K562 (cell line): ENCODE measurements at regions not wholly inside any gene's neighbourhood (a gene's known extent, or its start where the extent isn't known, plus 50 kb on each side); places are given as distances from the start of the nearest gene placed in this dataset.

Experiments used
- ATAC-seq: fragments of 200-7000 bp; cut with Tn5 transposase; 3 replicates; pipeline ENCODE4 v1.9.1; 2020; ENCODE audit warnings: moderate library complexity
- BruUV-seq: library from RNA; stranded (reverse); fragments of 400-500 nt; replicated peaks from 2 replicates; lab custom pipeline; 2021; lab: Mats Ljungman, UMichigan
- CTCF ChIA-PET: fragments of 300-600 bp; formaldehyde crosslinking; extraction: SDS; loops from one replicate; lab custom pipeline; 2021; ENCODE audit warnings: low intra/inter-chr PET ratio; lab: Yijun Ruan, JAX
- POLR2A ChIA-PET: fragments of 300-600, 350-650 bp; sonication (Branson Sonifier 250); formaldehyde crosslinking; extraction: SDS; loops from one replicate; lab custom pipeline; 2021; ENCODE audit warnings: antibody characterized with exemption, inconsistent platforms; lab: Yijun Ruan, JAX
- DNase-seq, 4 experiments: peaks; one replicate each; pipeline versions ENCODE4 v3.0.0 to v3.0.0-alpha.2; 2011 to 2018; ENCODE audit warnings: low spot score in 3 of 4, mixed read lengths in 3 of 4; ENCODE audit errors: extremely low read depth in 1 of 4
- FAIRE-seq: peaks from 2 replicates; lab custom pipeline; 2011; peaks lifted over from hg19 to GRCh38; lab: Jason Lieb, UNC
- H2AFZ ChIP-seq: 2 replicates; pipeline ENCODE4 v1.6.0; 2011; ENCODE audit warnings: low read depth, low read length, control low read depth, inconsistent platforms
- H3K27ac ChIP-seq: fragments of 200-600 bp; 3 replicates; pipeline ENCODE4 v1.8.0; 2011; ENCODE audit warnings: low read depth, mild to moderate bottlenecking, control low read depth, inconsistent platforms, low read length, moderate library complexity, mixed read lengths; ENCODE audit errors: extremely low read depth
- H3K27me3 ChIP-seq, 2 experiments: fragments of 300-600 bp in 1 of 2; 2 replicates in 1 of 2; 3 replicates in 1 of 2; pipeline versions ENCODE4 v1.6.0 to v1.8.0; 2011; ENCODE audit warnings: inconsistent platforms in 2 of 2, low read length in 2 of 2, mild to moderate bottlenecking in 1 of 2, mixed read lengths in 1 of 2, moderate library complexity in 1 of 2; ENCODE audit not compliant: control insufficient read depth in 2 of 2, insufficient read depth in 2 of 2
- H3K36me3 ChIP-seq: fragments of 300-600 bp; 3 replicates; pipeline ENCODE4 v1.8.0; 2011; ENCODE audit warnings: mild to moderate bottlenecking, low read length, inconsistent platforms; ENCODE audit not compliant: control insufficient read depth, insufficient read depth
- H3K4me1 ChIP-seq, 2 experiments: fragments of 200-600 bp in 1 of 2; replicated peaks in 1 of 2; 2 replicates in 1 of 2; 3 replicates in 1 of 2; pipeline versions ENCODE4 v1.5.1 to v1.8.0; 2011; ENCODE audit warnings: inconsistent platforms in 2 of 2, low read length in 2 of 2, mild to moderate bottlenecking in 1 of 2, mixed read lengths in 1 of 2, moderate library complexity in 1 of 2; ENCODE audit not compliant: control insufficient read depth in 2 of 2, insufficient read depth in 2 of 2
- H3K4me2 ChIP-seq: 2 replicates; pipeline ENCODE4 v1.6.1; 2011; ENCODE audit warnings: low read length, control low read depth, inconsistent platforms, mixed read lengths; ENCODE audit not compliant: insufficient read depth
- H3K4me3 ChIP-seq: fragments of 200-600 bp; sonication (generic), shearing (Covaris generic); 2 replicates; pipeline ENCODE4 v1.5.1; 2016; ENCODE audit warnings: control low read depth, inconsistent platforms
- H3K79me2 ChIP-seq: fragments of 200-600 bp; 3 replicates; pipeline ENCODE4 v1.8.0; 2011; ENCODE audit warnings: low read length, inconsistent platforms; ENCODE audit not compliant: control insufficient read depth, insufficient read depth
- H3K9ac ChIP-seq, 2 experiments: 2 replicates each; pipeline versions ENCODE4 v1.6.0 to v1.6.1; 2011; ENCODE audit warnings: low read depth in 2 of 2, low read length in 2 of 2, control low read depth in 1 of 2, inconsistent platforms in 1 of 2, mild to moderate bottlenecking in 1 of 2, mixed read lengths in 1 of 2; ENCODE audit not compliant: insufficient read depth in 1 of 2
- H3K9me1 ChIP-seq: one replicate; pipeline ENCODE4 v1.6.0; 2011; ENCODE audit warnings: inconsistent platforms, mild to moderate bottlenecking, low read length, moderate library complexity; ENCODE audit not compliant: control insufficient read depth, insufficient read depth
- H3K9me3 ChIP-seq: replicated peaks from 2 replicates; pipeline ENCODE4 v1.5.1; 2011; ENCODE audit warnings: low read depth, low read length, inconsistent platforms; ENCODE audit not compliant: control insufficient read depth, insufficient read depth
- H4K20me1 ChIP-seq: replicated peaks from 2 replicates; pipeline ENCODE4 v1.6.1; 2011; ENCODE audit warnings: low read length, inconsistent platforms, mixed read lengths; ENCODE audit not compliant: control insufficient read depth, insufficient read depth
- ADNP ChIP-seq: fragments of 200-800 bp; sonication (Bioruptor generic); IDR thresholded peaks from 2 replicates; pipeline ENCODE4 v1.6.1; 2016; ENCODE audit warnings: missing genetic modification characterization, missing compliant biosample characterization
- ATF1 ChIP-seq, 2 experiments: fragments of 450-650 bp in 1 of 2; IDR thresholded peaks; 2 replicates each; pipeline ENCODE4 v1.6.1; 2016; ENCODE audit warnings: missing compliant biosample characterization in 1 of 2, missing genetic modification characterization in 1 of 2
- BCOR ChIP-seq: fragments of 450-650 bp; IDR thresholded peaks from 2 replicates; pipeline ENCODE4 v1.6.1; 2016
- CBFA2T3 ChIP-seq: fragments of 450-650 bp; IDR thresholded peaks from 2 replicates; pipeline ENCODE4 v1.6.1; 2017
- CHCHD3 ChIP-seq: fragments of 250-450 bp; sonication (Bioruptor Pico); IDR thresholded peaks from 2 replicates; pipeline ENCODE4 v2.1.2; 2022; ENCODE audit warnings: mild to moderate bottlenecking
- EP400 ChIP-seq: fragments of 450-650 bp; IDR thresholded peaks from 2 replicates; pipeline ENCODE4 v1.6.1; 2017; ENCODE audit warnings: antibody characterized with exemption, mild to moderate bottlenecking, moderate library complexity
- FOXA1 ChIP-seq: fragments of 450-650 bp; IDR thresholded peaks from 2 replicates; pipeline ENCODE4 v1.6.1; 2016; ENCODE audit warnings: mild to moderate bottlenecking, borderline replicate concordance
- HEY1 ChIP-seq: fragments of 250-450 bp; sonication (Bioruptor Pico); IDR thresholded peaks from 2 replicates; pipeline ENCODE4 v1.5.0; 2020; ENCODE audit warnings: mild to moderate bottlenecking, moderate library complexity, borderline replicate concordance
- HIVEP1 ChIP-seq: fragments of 250-450 bp; sonication (Bioruptor Pico); IDR thresholded peaks from 2 replicates; pipeline ENCODE4 v1.4.0; 2020; ENCODE audit warnings: mild to moderate bottlenecking
- IRF2 ChIP-seq: sonication (generic); formaldehyde crosslinking; IDR thresholded peaks from 2 replicates; pipeline ENCODE4 v1.8.1; 2022; ENCODE audit warnings: mild to moderate bottlenecking, missing genetic modification reagents
- KAT7 ChIP-seq: sonication (generic); formaldehyde crosslinking; IDR thresholded peaks from 2 replicates; pipeline ENCODE4 v1.8.0; 2022; ENCODE audit warnings: missing genetic modification reagents, mild to moderate bottlenecking, borderline replicate concordance
- NCOA2 ChIP-seq, 2 experiments: fragments of 450-650 bp; IDR thresholded peaks; 2 replicates each; pipeline ENCODE4 v1.6.1; 2018; ENCODE audit warnings: mild to moderate bottlenecking in 2 of 2, moderate library complexity in 1 of 2; ENCODE audit not compliant: partially characterized antibody in 2 of 2
- NCOR1 ChIP-seq: fragments of 450-650 bp; IDR thresholded peaks from 2 replicates; pipeline ENCODE4 v1.6.1; 2016; ENCODE audit warnings: mild to moderate bottlenecking, moderate library complexity
- NFXL1 ChIP-seq: fragments of 450-650 bp; formaldehyde crosslinking; IDR thresholded peaks from 2 replicates; pipeline ENCODE4 v1.4.0; 2021; ENCODE audit warnings: mild to moderate bottlenecking
- NR1H2 ChIP-seq: sonication (generic); formaldehyde crosslinking; IDR thresholded peaks from 2 replicates; pipeline ENCODE4 v1.4.0; 2020; ENCODE audit warnings: mild to moderate bottlenecking, missing genetic modification reagents
- NR2C2 ChIP-seq, 2 experiments: fragments of 200-800 bp in 1 of 2; sonication (Bioruptor generic) in 1 of 2; sonication (generic) in 1 of 2; formaldehyde crosslinking in 1 of 2; IDR thresholded peaks; 2 replicates each; pipeline versions ENCODE4 v1.6.1 to v1.8.0; 2016 to 2022; ENCODE audit warnings: mild to moderate bottlenecking in 1 of 2, missing compliant biosample characterization in 1 of 2, missing genetic modification characterization in 1 of 2, missing genetic modification reagents in 1 of 2
- POLR2B ChIP-seq: fragments of 450-650 bp; IDR thresholded peaks from 2 replicates; pipeline ENCODE4 v1.6.1; 2018; ENCODE audit warnings: low read depth; ENCODE audit not compliant: partially characterized antibody
- RBM14 ChIP-seq: fragments of 200-400 bp; formaldehyde crosslinking; IDR thresholded peaks from 2 replicates; pipeline ENCODE4 v1.6.1; 2018; ENCODE audit warnings: low read depth, mild to moderate bottlenecking, low read length, moderate library complexity, borderline replicate concordance; ENCODE audit not compliant: insufficient read depth
- SOX6 ChIP-seq: fragments of 450-650 bp; IDR thresholded peaks from 2 replicates; pipeline ENCODE4 v1.6.1; 2014; ENCODE audit warnings: mild to moderate bottlenecking
- TCFL5 ChIP-seq: fragments of 250-450 bp; sonication (Bioruptor Pico); conservative IDR thresholded peaks from 2 replicates; pipeline ENCODE4 v1.6.1; 2021; ENCODE audit warnings: mild to moderate bottlenecking, moderate library complexity, matching md5 sums
- ZNF121 ChIP-seq: sonication (generic); formaldehyde crosslinking; conservative IDR thresholded peaks from 2 replicates; pipeline ENCODE4 v1.8.0; 2022; ENCODE audit warnings: missing genetic modification reagents
- ZNF175 ChIP-seq: fragments of 200-800 bp; sonication (Bioruptor generic); IDR thresholded peaks from 2 replicates; pipeline ENCODE4 v1.6.1; 2016; ENCODE audit warnings: low read depth, mild to moderate bottlenecking, missing genetic modification characterization, missing compliant biosample characterization
- ZNF212 ChIP-seq: fragments of 450-650 bp; formaldehyde crosslinking; IDR thresholded peaks from 2 replicates; pipeline ENCODE4 v1.4.0; 2020; ENCODE audit warnings: mild to moderate bottlenecking
- ZNF77 ChIP-seq: fragments of 250-450 bp; sonication (Bioruptor Pico); IDR thresholded peaks from 2 replicates; pipeline ENCODE4 v1.5.0; 2020
- WGBS: fragments of 100-300 bp; shearing (Covaris generic); methylation state at CpG from one replicate; pipeline ENCODE4 v1.1.6; 2016; ENCODE audit warnings: low coverage, mixed read lengths; ENCODE audit not compliant: insufficient coverage; ENCODE audit errors: missing lambda C conversion rate; 5-methylcytosine and 5-hydroxymethylcytosine counted together
- in situ Hi-C: fragments of 300-500 bp; cut with MboI; formaldehyde crosslinking; loops from 4 replicates; pipeline ENCODE4 v1.15.0; 2018; ENCODE audit warnings: inconsistent platforms, mixed read lengths
- intact Hi-C: fragments of 100-400 bp; cut with micrococcal nuclease; formaldehyde crosslinking; loops from 2 replicates; pipeline ENCODE4 v1.14.2; 2022

GRCh38 chr4:18533262-18533775, 511.8 kb upstream of the LCORL start (continued):
- TF ChIP-seq ZNF175 (no peak), BCOR (no peak), POLR2B (no peak), RBM14 (no peak), TCFL5 (CRISPR knock-in tag) (no peak), CHCHD3 (CRISPR knock-in tag) (no peak)

- FAIRE-seq, result no peak
- CTCF ChIA-PET, result no interaction called here
These were observed 510.2 kb upstream of the LCORL start for GRCh38 chr4:18531731-18532130.

More at GRCh38 chr4:18531731-18532130, 510.2 kb upstream of the LCORL start:
- Histone ChIP-seq H3K9ac (no peak overlapping the region), H3K79me2 (no peaks in the 10 kb centered on the region), H3K27me3 (no peaks in the 10 kb centered on the region), H4K20me1 (no peaks in the 10 kb centered on the region), H3K4me3 (no peak overlapping the region), H3K9me1 (no peaks in the 10 kb centered on the region), H3K9me3 (no peaks in the 10 kb centered on the region), H3K4me1 (no peaks in the 10 kb centered on the region), H3K4me2 (no peak overlapping the region), H3K27ac (no peak overlapping the region), H3K36me3 (no peaks in the 10 kb centered on the region), H2AFZ (no peak overlapping the region)
- no TSS peak for BruUV-seq
- no peak for TF ChIP-seq ATF1 (CRISPR knock-in tag; IDR thresholded peaks at IDR 0.05)
- no peak for TF ChIP-seq ATF1 (tag; IDR thresholded peaks at IDR 0.05)
- TF ChIP-seq NR1H2 (CRISPR knock-in tag), result no peak
- no peak for TF ChIP-seq CBFA2T3
- TF ChIP-seq IRF2 (CRISPR knock-in tag), result no peak
- no peak for TF ChIP-seq NCOA2 (IDR thresholded peaks at IDR 0.05; ENCODE audit: partially characterized antibody in 2 of 2)
- TF ChIP-seq HIVEP1, result no peak
- no peak for TF ChIP-seq ADNP
- no peak for TF ChIP-seq FOXA1
- no peak for TF ChIP-seq ZNF77
- no peak for TF ChIP-seq ZNF121 (CRISPR knock-in tag)
- TF ChIP-seq SOX6, result no peak
- no peak for TF ChIP-seq KAT7 (CRISPR knock-in tag)
- TF ChIP-seq HEY1, result no peak
- no peak for TF ChIP-seq NFXL1
- TF ChIP-seq NR2C2 (CRISPR knock-in tag; IDR thresholded peaks at IDR 0.05), result no peak
- TF ChIP-seq NR2C2 (tag; IDR thresholded peaks at IDR 0.05), result no peak
- no peak for TF ChIP-seq ZNF212 (CRISPR knock-in tag)
- TF ChIP-seq NCOR1, result no peak
- TF ChIP-seq EP400, result no peak
- intact Hi-C loops, result no loop called here
- POLR2A ChIA-PET, result no interaction called here
- DNase-seq (no peak), ATAC-seq (no peak)
- in situ Hi-C loops, result no loop called here
- WGBS, result 2% methylated on average over 4 of the region's 4 CpGs
